SHP77 treated with DMSO at 0.1 percent for 48 hours (cell line): ENCODE measurements at regions not wholly inside any gene's neighbourhood (a gene's known extent, or its start where the extent isn't known, plus 50 kb on each side); places are given as distances from the start of the nearest gene placed in this dataset.
"Not testable (repeated sequence)": the region's sequence is repeated elsewhere in the genome, so short reads cannot be mapped to it uniquely, and the experiment has no call there.

ENCODE experiments used
- DNase-seq: peaks from one replicate; lab custom pipeline; 2025; lab: John Stamatoyannopoulos, UW

DNA sequence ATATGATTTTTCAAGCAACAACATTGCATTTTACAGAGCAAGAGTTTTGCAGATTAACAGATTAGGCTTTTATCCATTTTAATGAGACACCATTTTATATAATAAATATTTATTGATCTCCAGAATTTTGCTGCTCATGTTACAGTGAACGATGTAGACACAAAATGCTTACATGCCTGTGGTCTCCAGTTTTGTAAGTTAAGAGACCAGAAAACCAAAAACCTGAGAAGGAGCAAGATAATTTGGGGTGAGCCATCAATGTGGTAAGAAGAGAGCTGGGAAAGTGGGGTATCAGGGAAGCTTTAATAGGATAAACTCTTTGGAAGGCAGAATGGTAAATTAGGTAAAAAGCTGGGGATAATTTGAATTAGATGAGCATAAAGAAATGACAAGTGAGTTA, 2100.5 kb upstream of the PCDH20 start:
- DNase-seq, result no peak

GRCh38 chr13:63514886-63515285, 2099.2 kb upstream of the PCDH20 start:
- DNase-seq, result no peak

DNA sequence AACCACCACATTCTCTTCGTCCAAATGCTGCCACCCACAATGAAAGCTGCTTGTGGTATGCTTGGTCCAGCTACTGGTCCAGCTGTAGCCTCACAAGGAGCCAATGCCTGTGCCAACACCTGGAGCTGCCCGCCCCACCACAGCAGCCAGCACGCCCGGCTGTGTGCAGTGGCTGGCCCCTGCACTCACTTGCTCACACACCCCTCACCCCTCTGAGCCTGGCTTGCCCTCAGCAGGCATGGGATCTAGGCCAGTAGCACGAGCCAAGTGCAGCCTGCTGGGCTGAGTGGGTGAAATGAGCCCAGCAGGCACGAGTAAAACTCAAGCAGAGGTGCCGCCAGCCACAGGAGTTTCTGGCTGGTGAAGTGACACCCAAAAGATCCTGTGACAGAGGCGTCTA, 2096.4 kb upstream of the PCDH20 start:
- DNase-seq, result no peak

GRCh38 chr13:63501702-63502101, 2086.1 kb upstream of the PCDH20 start:
- no peak for DNase-seq

GRCh38 chr13:63497601-63498000, 2082.0 kb upstream of the PCDH20 start:
- DNase-seq, result no peak

DNA sequence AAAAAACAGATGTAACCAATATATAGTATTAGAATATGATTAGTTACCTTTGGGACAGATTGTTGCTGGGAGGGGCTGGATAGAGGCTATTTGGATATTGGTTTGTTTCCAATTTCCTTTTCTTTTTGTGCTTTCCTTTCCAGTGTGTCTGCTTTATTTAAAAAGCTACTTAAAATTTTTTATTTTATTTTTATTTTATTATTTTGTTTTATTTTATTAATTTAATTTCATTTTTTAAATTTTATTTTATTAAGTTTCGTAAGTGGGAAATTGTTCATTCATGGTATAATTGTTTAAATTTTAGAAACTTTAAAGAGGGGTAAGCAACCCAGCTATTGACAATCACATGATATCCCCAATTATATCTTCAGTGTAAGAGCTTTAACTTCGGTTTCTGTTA, 2077.0 kb upstream of the PCDH20 start:
- no peak for DNase-seq

- no peak for DNase-seq
These were observed 2074.5 kb upstream of the PCDH20 start for GRCh38 chr13:63490149-63490548.

DNA sequence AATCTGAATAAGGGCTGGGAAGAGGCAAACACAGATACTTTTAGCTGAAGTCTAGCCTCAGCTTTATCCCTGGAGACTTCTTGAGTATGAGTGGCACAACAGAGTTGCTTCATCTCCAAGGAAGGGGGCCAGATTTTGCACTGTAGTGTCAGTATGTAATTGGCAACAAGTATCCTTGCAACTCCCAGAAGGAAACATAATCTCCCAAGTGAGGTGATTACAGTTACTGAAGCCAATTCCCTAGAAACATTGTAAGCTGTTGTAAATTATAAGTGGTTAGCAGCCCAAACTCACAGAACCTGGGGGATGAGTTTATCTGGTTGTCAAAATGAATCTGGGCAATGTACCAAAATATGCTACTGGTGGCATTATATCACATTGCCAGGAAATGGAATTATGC, 2065.7 kb upstream of the PCDH20 start:
- DNase-seq, result no peak

DNA sequence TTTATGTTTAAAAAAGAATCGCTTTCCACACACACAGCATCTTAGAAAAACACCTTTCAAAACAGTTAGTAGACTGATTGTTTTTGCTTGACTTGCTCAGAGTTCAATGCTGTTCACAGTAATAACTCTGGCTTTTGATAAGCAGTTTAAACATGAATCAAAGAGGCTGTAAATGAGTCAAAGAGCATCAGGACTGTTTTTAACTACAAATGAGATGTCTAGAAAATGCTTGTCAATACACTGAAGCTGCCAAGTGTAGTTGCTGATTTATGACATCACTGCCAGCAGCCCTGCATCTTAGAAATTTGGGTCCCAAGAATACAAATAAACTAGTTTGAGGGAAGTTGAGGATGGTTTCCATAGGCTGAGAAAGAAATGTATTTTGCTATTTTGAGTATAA, 2057.1 kb upstream of the PCDH20 start:
- no peak for DNase-seq

GRCh38 chr13:63463782-63464610, 2048.3 kb upstream of the PCDH20 start:
- DNase-seq, result no peak

DNA sequence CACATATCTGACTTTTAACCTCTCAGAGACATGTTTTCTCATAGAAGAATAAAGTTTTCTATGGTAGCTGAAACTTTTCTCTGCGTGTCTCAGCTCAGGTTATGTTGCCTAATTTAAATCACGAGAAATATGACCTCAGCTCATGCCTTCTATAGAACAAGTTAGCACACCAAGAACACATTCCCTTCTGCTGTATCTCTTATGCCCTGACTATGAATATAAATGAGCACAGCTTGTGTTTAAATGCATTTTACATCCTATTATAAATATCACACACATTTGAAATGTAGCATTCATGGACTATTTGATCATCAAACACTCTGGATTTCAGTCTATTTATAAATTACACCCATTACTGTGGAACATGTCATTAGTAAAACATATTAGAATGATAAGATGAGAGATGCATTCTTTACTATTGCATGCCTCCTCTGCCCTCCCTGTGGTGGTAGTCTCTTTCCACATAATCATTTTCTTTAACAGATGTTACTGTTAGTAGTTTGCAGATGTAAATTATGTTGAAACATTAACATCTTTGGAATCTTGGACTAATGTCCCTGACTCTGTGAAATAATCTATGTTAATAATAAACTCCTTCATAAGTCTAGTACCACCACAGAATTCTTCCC, 2044.9 kb upstream of the PCDH20 start:
- DNase-seq, result no peak

DNA sequence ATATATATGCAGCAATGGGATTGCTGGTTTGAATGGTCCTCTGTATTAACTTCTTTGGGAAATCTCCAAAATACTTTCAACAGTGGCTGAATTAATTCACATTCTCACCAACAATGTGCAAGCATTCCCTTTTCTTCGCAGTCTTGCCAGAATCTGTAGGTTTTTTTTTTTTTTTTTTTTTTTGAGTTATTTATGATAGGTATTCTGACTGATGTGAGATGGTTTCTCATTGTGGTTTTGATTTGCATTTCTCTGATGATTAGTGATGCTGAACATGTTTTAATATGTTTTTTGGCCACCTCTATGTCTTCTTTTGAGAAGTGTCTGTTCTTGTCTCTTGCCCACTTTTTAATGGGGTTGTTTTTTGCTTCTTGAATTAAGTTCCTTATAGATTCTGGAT, 2041.5 kb upstream of the PCDH20 start:
- no peak for DNase-seq

DNA sequence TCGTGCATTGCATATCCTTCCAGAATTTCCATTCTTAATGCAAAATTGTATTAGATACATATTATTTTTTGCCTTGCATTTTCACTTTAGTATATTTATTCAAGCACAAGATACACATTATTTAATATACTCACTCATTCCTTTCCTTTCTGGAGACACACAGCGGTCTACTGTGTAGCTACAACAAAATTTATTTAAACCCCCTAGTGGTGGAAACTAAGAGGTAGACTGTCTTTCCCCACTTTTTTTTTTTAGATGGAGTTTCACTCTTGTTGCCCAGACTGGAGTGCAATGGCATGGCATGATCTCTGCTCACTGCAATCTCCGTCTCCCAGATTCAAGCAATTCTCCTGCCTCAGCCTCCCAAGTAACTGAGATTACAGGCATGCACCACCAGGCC, 2040.3 kb upstream of the PCDH20 start:
- DNase-seq, result no peak

- DNase-seq, result no peak
These were observed 2033.9 kb upstream of the PCDH20 start for GRCh38 chr13:63449550-63449949.

- DNase-seq, result no peak
These were observed 2033.0 kb upstream of the PCDH20 start for GRCh38 chr13:63448692-63449091.

DNA sequence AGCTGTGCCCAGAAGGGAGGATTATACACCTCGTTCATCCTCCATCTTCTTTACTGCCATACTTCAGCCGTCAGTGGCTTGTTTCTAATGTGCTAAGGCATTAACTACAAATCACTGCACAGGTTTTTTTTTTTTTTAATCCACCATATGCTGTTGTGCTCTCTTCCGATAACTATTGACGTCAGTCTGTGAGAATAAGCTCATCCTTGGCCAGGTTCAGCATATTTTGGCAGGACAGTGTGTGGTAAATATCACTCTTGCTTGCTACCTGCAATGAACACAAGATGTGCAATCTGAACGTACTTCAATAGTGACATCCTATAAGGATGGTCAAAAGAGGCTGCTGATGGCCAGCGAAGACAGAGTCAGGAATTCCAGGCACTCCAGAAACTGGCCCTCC, 2030.7 kb upstream of the PCDH20 start:
- DNase-seq, result no peak

- not testable (repeated sequence) for DNase-seq
These were observed 2028.6 kb upstream of the PCDH20 start for GRCh38 chr13:63444225-63444624.

GRCh38 chr13:63438951-63439350, 2023.3 kb upstream of the PCDH20 start:
- no peak for DNase-seq

DNA sequence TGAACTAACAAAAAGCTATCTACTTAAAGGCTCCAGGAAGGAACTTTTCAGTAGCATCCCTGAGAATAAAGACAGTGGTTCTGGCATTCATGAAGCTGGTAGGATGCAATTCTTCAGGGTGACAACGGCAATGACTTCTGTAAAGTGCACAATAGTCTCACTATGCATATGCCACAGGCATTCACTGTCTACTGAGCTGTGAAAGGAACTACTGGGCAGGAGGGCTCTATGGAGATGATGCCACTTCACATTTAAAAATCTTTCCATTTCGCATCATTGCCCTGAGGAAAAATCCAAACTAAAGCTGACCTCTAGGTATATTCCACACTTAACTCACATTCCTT, 2020.6 kb upstream of the PCDH20 start:
- no peak for DNase-seq

- DNase-seq, result no peak
These were observed 2020.1 kb upstream of the PCDH20 start for GRCh38 chr13:63435667-63436324.

- no peak for DNase-seq
These were observed 2018.0 kb upstream of the PCDH20 start for GRCh38 chr13:63433546-63434150.

DNA sequence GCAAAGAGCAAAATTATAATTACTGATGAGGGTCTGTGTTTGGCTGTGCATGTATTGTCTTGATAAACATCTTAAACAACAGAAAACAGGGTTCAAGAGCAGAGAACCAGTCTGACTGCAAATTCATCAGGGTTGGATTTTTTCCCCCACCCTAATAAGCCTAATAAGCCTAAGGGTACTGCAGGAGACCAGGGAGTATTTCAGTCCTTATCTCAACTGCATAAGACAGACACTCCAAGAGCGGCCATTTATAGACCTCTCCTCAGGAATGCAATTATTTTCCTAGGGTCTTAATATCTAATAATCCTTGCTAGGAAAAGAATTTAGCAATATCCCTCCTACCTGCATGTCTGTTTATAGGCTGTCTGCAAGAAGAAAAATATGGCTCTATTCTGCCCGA, 2011.5 kb upstream of the PCDH20 start:
- no peak for DNase-seq

DNA sequence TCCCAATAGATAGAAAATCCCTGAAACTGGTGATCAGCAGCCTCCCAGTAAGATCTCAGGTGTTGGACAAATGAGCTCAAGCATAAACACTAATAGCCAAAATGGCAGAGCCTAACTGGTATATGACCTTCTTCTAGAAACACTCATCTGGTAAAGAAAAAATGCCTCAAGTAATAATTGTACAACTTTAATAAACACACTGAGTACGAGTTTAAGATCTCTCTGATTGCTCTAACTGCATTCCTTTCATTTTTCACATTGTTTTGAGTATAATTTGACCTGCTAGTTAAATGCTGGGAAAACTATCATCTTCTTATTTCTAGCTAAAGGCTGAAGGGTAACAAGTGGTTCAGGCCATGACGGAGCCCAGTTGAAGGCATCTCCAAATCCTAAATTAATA, 2009.5 kb upstream of the PCDH20 start:
- no peak for DNase-seq
